GM10266 (cell line): ENCODE measurements at regions not wholly inside any gene's neighbourhood (a gene's known extent, or its start where the extent isn't known, plus 50 kb on each side); places are given as distances from the start of the nearest gene placed in this dataset.

Source experiments
- DNase-seq: peaks from one replicate; pipeline ENCODE4 v3.0.0; 2012; ENCODE audit errors: extremely low spot score
- CTCF ChIP-seq: IDR thresholded peaks from 2 replicates; pipeline ENCODE4 v1.5.1; 2012; ENCODE audit warnings: mild to moderate bottlenecking, low read depth; ENCODE audit not compliant: control insufficient read depth, insufficient read depth; ENCODE audit errors: missing control alignments

GRCh38 chr12:88339966-88340365 lies 197.9 kb downstream of the TMTC3 start:
- TF ChIP-seq CTCF = no peak
- DNase-seq = no peak

- DNase-seq = no peak
Measured at GRCh38 chr12:88342251-88342806, 200.2 kb downstream of the TMTC3 start.

GRCh38 chr12:88351146-88351545 lies 209.0 kb downstream of the TMTC3 start:
- no peak for TF ChIP-seq CTCF
- DNase-seq = no peak

More at GRCh38 chr12:88342251-88342806, 200.2 kb downstream of the TMTC3 start:
- TF ChIP-seq CTCF = no peak

- DNase-seq = no peak
- no peak for TF ChIP-seq CTCF
Measured at GRCh38 chr12:88354691-88355090, 212.6 kb downstream of the TMTC3 start.

- DNase-seq = no peak
- TF ChIP-seq CTCF = no peak
Measured at GRCh38 chr12:88360343-88360742, 218.2 kb downstream of the TMTC3 start.

GRCh38 chr12:88361493-88361892 lies 218.8 kb downstream of the KITLG start:
- no peak for DNase-seq
- no peak for TF ChIP-seq CTCF

GRCh38 chr12:88362439-88362838 lies 217.8 kb downstream of the KITLG start:
- TF ChIP-seq CTCF = no peak
- no peak for DNase-seq
